Fibroblast of mammary gland (primary cell): ENCODE measurements at regions not wholly inside any gene's neighbourhood (a gene's known extent, or its start where the extent isn't known, plus 50 kb on each side); places are given as distances from the start of the nearest gene placed in this dataset.

ENCODE experiments used
- DNase-seq: peaks from one replicate; pipeline ENCODE4 v3.0.0-alpha.2; 2010; ENCODE audit warnings: low read depth
- H3K4me3 ChIP-seq: 2 replicates; pipeline ENCODE4 v1.5.1; 2011; ENCODE audit warnings: low read depth, mild to moderate bottlenecking, low read length, moderate library complexity; ENCODE audit not compliant: control insufficient read depth
- CTCF ChIP-seq: conservative IDR thresholded peaks from 2 replicates; pipeline ENCODE4 v1.5.1; 2011; ENCODE audit warnings: low read depth, low read length, inconsistent platforms; ENCODE audit not compliant: control insufficient read depth, insufficient read depth

- H3K4me3 ChIP-seq: no peak overlapping the region
- DNase-seq: no peak
- TF ChIP-seq CTCF: no peak
These were observed 172.6 kb upstream of the LRRC3B start for GRCh38 chr3:26449996-26450395.

GRCh38 chr3:26452363-26452762 lies 170.2 kb upstream of the LRRC3B start:
- DNase-seq: no peak
- TF ChIP-seq CTCF: no peak
- no peak overlapping the region for H3K4me3 ChIP-seq

GRCh38 chr3:26460985-26461384 lies 161.6 kb upstream of the LRRC3B start:
- H3K4me3 ChIP-seq: no peak overlapping the region
- no peak for DNase-seq
- TF ChIP-seq CTCF: no peak

GRCh38 chr3:26472345-26472744 lies 150.2 kb upstream of the LRRC3B start:
- no peak for DNase-seq
- H3K4me3 ChIP-seq: no peak overlapping the region
- TF ChIP-seq CTCF: no peak

- no peak for TF ChIP-seq CTCF
- H3K4me3 ChIP-seq: no peak overlapping the region
- no peak for DNase-seq
These were observed 147.9 kb upstream of the LRRC3B start for GRCh38 chr3:26474706-26475105.

- no peak for TF ChIP-seq CTCF
- DNase-seq: no peak
- no peak overlapping the region for H3K4me3 ChIP-seq
These were observed 142.2 kb upstream of the LRRC3B start for GRCh38 chr3:26480377-26480776.

GRCh38 chr3:26484140-26484539 lies 138.4 kb upstream of the LRRC3B start:
- no peak for TF ChIP-seq CTCF
- no peak for DNase-seq
- no peak overlapping the region for H3K4me3 ChIP-seq
